AG04450 (cell line): ENCODE measurements at regions not wholly inside any gene's neighbourhood (a gene's known extent, or its start where the extent isn't known, plus 50 kb on each side); places are given as distances from the start of the nearest gene placed in this dataset.

ENCODE experiments used
- CTCF ChIA-PET: fragments of 300-600, 350-600 bp; formaldehyde crosslinking; extraction: SDS; loops from one replicate; lab custom pipeline; 2022; ENCODE audit warnings: antibody characterized with exemption, inconsistent platforms; lab: Charles Lee
- POLR2A ChIA-PET: fragments of 350-600 bp; formaldehyde crosslinking; extraction: SDS; loops from one replicate; lab custom pipeline; 2021; ENCODE audit warnings: antibody characterized with exemption, inconsistent platforms; lab: Yijun Ruan, JAX
- DNase-seq: peaks from one replicate; pipeline ENCODE4 v3.0.0-alpha.2; 2011; ENCODE audit warnings: low read depth, low spot score
- H3K27ac ChIP-seq: one replicate; pipeline ENCODE4 v1.5.1; 2012; ENCODE audit warnings: low read depth, low read length, control low read depth
- H3K27me3 ChIP-seq: one replicate; pipeline ENCODE4 v1.6.0; 2012; ENCODE audit warnings: low read length; ENCODE audit not compliant: control insufficient read depth, insufficient read depth
- H3K4me3 ChIP-seq: 2 replicates; pipeline ENCODE4 v1.5.1; 2011; ENCODE audit warnings: mild to moderate bottlenecking, low read depth, low read length, control low read depth
- H3K9me3 ChIP-seq: 2 replicates; pipeline ENCODE4 v1.5.1; 2012; ENCODE audit warnings: low read length; ENCODE audit not compliant: control insufficient read depth, insufficient read depth
- TF ChIP-seq, protein P1 (sequence below): IDR thresholded peaks from 2 replicates; pipeline ENCODE4 v1.5.1; 2011; ENCODE audit warnings: low read depth, low read length, control low read depth, inconsistent platforms

DNA sequence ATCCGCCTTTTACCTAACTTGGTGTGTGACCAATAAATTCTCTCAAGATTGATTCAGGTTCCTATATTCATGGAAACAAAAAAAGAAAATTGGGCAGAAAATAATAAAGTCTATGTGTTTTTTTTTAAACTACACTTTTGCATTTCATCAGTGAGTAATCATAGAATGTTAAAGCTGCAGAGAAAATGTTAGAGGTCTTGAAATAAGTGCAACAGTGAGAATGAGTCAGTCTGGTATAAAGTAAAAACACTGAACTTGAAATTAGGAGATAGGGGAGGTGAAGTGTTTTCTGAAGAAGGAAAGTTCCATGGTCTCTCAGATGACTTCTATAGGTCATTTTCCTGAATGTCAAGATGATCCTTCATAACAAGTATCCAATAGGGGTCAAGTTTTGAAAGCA, 202.6 kb upstream of the NRP1 start:
- DNase-seq = no peak

DNA sequence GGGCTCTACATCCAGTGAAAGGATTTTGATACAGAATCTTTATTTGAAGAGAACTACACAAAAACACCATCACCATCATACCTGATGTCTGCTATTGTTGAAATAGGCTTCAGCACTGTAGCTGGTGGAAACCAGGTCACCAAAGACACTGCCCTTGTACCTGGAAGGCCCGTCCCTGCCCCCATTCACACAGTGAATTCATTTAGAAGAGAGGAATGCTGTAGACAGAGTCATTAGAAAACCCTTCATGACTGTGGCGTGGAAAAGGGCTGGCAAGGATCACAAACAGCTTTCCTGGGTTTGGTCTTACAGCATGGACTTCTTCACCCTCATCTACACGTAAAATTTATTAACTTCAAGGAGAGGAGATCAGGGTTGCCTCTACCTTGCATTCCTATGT, 202.0 kb upstream of the NRP1 start:
- Histone ChIP-seq H3K9me3 (no peaks in the 10 kb centered on the region), H3K4me3 (no peak overlapping the region), H3K27me3 (no peaks in the 10 kb centered on the region), H3K27ac (no peak overlapping the region)
- ChIA-PET CTCF (no interaction called here), POLR2A (no interaction called here)
- no peak for DNase-seq
- TF ChIP-seq, protein P1, sequence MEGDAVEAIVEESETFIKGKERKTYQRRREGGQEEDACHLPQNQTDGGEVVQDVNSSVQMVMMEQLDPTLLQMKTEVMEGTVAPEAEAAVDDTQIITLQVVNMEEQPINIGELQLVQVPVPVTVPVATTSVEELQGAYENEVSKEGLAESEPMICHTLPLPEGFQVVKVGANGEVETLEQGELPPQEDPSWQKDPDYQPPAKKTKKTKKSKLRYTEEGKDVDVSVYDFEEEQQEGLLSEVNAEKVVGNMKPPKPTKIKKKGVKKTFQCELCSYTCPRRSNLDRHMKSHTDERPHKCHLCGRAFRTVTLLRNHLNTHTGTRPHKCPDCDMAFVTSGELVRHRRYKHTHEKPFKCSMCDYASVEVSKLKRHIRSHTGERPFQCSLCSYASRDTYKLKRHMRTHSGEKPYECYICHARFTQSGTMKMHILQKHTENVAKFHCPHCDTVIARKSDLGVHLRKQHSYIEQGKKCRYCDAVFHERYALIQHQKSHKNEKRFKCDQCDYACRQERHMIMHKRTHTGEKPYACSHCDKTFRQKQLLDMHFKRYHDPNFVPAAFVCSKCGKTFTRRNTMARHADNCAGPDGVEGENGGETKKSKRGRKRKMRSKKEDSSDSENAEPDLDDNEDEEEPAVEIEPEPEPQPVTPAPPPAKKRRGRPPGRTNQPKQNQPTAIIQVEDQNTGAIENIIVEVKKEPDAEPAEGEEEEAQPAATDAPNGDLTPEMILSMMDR = no peak

More for the DNA sequence above, 202.6 kb upstream of the NRP1 start:
- POLR2A ChIA-PET = no interaction called here
- H3K27ac ChIP-seq = no peak overlapping the region
- no peak overlapping the region for H3K4me3 ChIP-seq
- TF ChIP-seq, protein P1 = no peak
- CTCF ChIA-PET = no interaction called here
- H3K27me3 ChIP-seq = no peaks in the 10 kb centered on the region
- no peaks in the 10 kb centered on the region for H3K9me3 ChIP-seq

DNA sequence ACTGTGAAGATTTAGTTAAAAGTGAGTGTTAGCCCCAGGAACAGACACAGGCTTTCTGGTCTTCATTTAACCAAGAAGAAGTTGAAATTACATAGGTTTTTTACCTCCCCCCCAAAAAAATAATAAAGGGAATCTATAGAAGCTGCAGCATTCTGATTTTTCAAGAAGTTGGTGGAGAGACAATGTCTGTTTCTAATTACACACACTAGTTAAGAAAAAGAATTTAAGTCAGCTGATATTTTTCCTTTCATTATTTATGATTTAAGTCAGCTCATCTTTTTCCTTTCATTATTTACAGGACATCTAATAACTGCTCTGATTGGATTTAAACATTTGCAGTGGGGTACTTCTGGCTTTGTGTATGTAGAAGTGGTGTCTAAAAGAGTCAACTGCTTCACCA, 201.4 kb upstream of the NRP1 start:
- TF ChIP-seq, protein P1 = no peak
- ChIA-PET CTCF (no interaction called here), POLR2A (no interaction called here)
- Histone ChIP-seq H3K27ac (no peak overlapping the region), H3K27me3 (no peaks in the 10 kb centered on the region), H3K4me3 (no peak overlapping the region), H3K9me3 (no peaks in the 10 kb centered on the region)
- DNase-seq = no peak

DNA sequence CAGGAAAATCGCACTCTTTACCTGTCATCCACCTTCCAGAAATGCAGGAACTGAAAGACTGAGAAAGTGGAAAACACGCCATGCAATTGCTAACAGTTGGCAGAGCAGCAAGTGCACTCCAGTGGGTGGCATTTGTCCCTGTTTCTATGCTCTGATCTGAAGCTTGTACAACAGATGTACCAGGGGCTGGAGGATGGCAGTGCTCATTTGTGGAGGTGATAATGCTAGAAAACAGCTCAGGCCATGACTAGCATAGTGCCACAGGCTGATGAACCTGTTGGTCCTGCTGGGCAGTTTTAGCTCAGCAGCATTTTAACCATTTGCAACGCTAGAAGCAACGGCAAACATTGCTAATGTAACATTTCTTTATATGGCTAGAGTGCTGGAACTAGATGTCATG, 199.9 kb upstream of the NRP1 start:
- no peaks in the 10 kb centered on the region for H3K9me3 ChIP-seq
- no peaks in the 10 kb centered on the region for H3K27me3 ChIP-seq
- no peak overlapping the region for H3K27ac ChIP-seq
- TF ChIP-seq, protein P1 = no peak
- no peak for DNase-seq
- ChIA-PET CTCF (interaction anchor here (0.7 kb wide), 1 partner anchor 11 kb away, joined by 3 read pairs; no protein-coding TSS in a partner anchor), POLR2A (no interaction called here)
- no peak overlapping the region for H3K4me3 ChIP-seq

DNA sequence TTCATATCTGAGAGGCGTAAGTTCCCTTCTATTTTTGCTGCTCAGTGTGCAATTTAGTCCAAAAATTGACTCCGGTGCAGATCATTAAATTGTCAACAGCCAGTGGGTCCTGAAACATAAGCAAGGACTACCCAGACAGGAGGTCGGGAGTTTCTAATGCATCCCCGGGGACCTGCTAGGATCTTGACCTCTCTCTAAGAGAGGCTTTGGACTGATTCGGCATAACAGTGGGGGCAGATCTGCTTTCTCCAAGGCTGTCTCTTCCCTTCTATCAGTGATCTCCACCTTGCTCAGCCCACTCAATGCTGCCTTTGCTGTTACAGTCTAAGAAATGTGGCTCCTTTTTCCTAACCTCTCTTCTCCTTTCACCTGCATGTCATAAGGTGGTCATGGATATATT, 199.1 kb upstream of the NRP1 start:
- Histone ChIP-seq H3K27me3 (no peaks in the 10 kb centered on the region), H3K9me3 (no peaks in the 10 kb centered on the region), H3K27ac (no peak overlapping the region), H3K4me3 (no peak overlapping the region)
- CTCF ChIA-PET = no interaction called here
- TF ChIP-seq, protein P1 = no peak
- POLR2A ChIA-PET = no interaction called here
- no peak for DNase-seq
